HepG2 (cell line): ENCODE measurements at regions not wholly inside any gene's neighbourhood (a gene's known extent, or its start where the extent isn't known, plus 50 kb on each side); places are given as distances from the start of the nearest gene placed in this dataset.

Source experiments
- ATAC-seq: fragments of 200-7000 bp; cut with Tn5 transposase; 3 replicates; pipeline ENCODE4 v1.9.1; 2020; ENCODE audit warnings: mild to moderate bottlenecking, moderate library complexity
- BruUV-seq: library from RNA; stranded (reverse); fragments of 400-500 nt; replicated peaks from 2 replicates; lab custom pipeline; 2021; lab: Mats Ljungman, UMichigan
- CTCF ChIA-PET: fragments of 300-600 bp; formaldehyde crosslinking; extraction: SDS; loops from one replicate; lab custom pipeline; 2021; ENCODE audit warnings: low total read pairs, inconsistent platforms, low intra/inter-chr PET ratio; lab: Yijun Ruan, JAX
- POLR2A ChIA-PET: fragments of 350-600 bp; sonication (Branson Sonifier 250); formaldehyde crosslinking; loops from one replicate; lab custom pipeline; 2020; ENCODE audit warnings: antibody characterized with exemption, inconsistent platforms; lab: Yijun Ruan, JAX
- DNase-seq: peaks from one replicate; pipeline ENCODE4 v3.0.0-alpha.2; 2015; ENCODE audit warnings: low spot score
- FAIRE-seq: peaks from 3 replicates; lab custom pipeline; 2011; peaks lifted over from hg19 to GRCh38; lab: Jason Lieb, UNC
- H2AFZ ChIP-seq: one replicate; pipeline ENCODE4 v1.6.1; 2011; ENCODE audit warnings: low read length, inconsistent platforms
- H3K27ac ChIP-seq: fragments of 300-600 bp; 3 replicates; pipeline ENCODE4 v1.8.0; 2011; ENCODE audit warnings: mixed run types, mild to moderate bottlenecking, mixed read lengths, low read length, inconsistent platforms; ENCODE audit not compliant: insufficient read depth; ENCODE audit errors: extremely low read length
- H3K27me3 ChIP-seq, 2 experiments: fragments of 200-600 bp in 1 of 2; 2 replicates in 1 of 2; 3 replicates in 1 of 2; pipeline versions ENCODE4 v1.6.0 to v1.8.0; 2011; ENCODE audit warnings: low read length in 2 of 2, mild to moderate bottlenecking in 2 of 2, moderate library complexity in 2 of 2, inconsistent platforms in 1 of 2; ENCODE audit not compliant: insufficient read depth in 2 of 2, control insufficient read depth in 1 of 2
- H3K36me3 ChIP-seq, 2 experiments: fragments of 200-600 bp in 1 of 2; replicated peaks in 1 of 2; 2 replicates in 1 of 2; 3 replicates in 1 of 2; pipeline versions ENCODE4 v1.5.1 to v1.8.0; 2011; ENCODE audit warnings: low read length in 2 of 2, inconsistent platforms in 1 of 2; ENCODE audit not compliant: insufficient read depth in 2 of 2, control insufficient read depth in 1 of 2
- H3K4me1 ChIP-seq: 2 replicates; pipeline ENCODE4 v1.5.1; 2012; ENCODE audit warnings: low read length, inconsistent platforms; ENCODE audit not compliant: insufficient read depth
- H3K4me2 ChIP-seq: 2 replicates; pipeline ENCODE4 v1.6.0; 2011; ENCODE audit warnings: low read depth, low read length, inconsistent platforms
- H3K4me3 ChIP-seq, 3 experiments: fragments of 200-600 bp in 1 of 3; sonication (generic), shearing (Covaris generic) in 1 of 3; replicated peaks in 1 of 3; 2 replicates each; pipeline ENCODE4 v1.5.1; 2011 to 2016; ENCODE audit warnings: low read length in 3 of 3, inconsistent platforms in 2 of 3, low read depth in 2 of 3, mild to moderate bottlenecking in 2 of 3, control low read depth in 1 of 3, mixed read lengths in 1 of 3; ENCODE audit not compliant: insufficient read depth in 1 of 3
- H3K79me2 ChIP-seq: one replicate; pipeline ENCODE4 v1.6.1; 2011; ENCODE audit warnings: low read length, inconsistent platforms; ENCODE audit not compliant: insufficient read depth
- H3K9ac ChIP-seq: 2 replicates; pipeline ENCODE4 v1.6.0; 2011; ENCODE audit warnings: mild to moderate bottlenecking, low read depth, low read length, inconsistent platforms; ENCODE audit not compliant: insufficient read depth
- H3K9me3 ChIP-seq: 2 replicates; pipeline ENCODE4 v1.5.1; 2012; ENCODE audit warnings: mild to moderate bottlenecking, low read length
- H4K20me1 ChIP-seq: 2 replicates; pipeline ENCODE4 v1.6.0; 2011; ENCODE audit warnings: inconsistent platforms, mild to moderate bottlenecking, low read length, moderate library complexity; ENCODE audit not compliant: insufficient read depth
- CREB1 ChIP-seq, 2 experiments: fragments of 450-650 bp in 1 of 2; IDR thresholded peaks; 2 replicates each; pipeline ENCODE4 v1.6.1; 2016 to 2017; ENCODE audit warnings: control low read depth in 1 of 2, mild to moderate bottlenecking in 1 of 2, missing compliant biosample characterization in 1 of 2, missing genetic modification characterization in 1 of 2
- MIXL1 ChIP-seq: IDR thresholded peaks from 2 replicates; pipeline ENCODE4 v1.6.1; 2016
- ZNF207 ChIP-seq: fragments of 450-650 bp; IDR thresholded peaks from 2 replicates; pipeline ENCODE4 v1.6.1; 2016; ENCODE audit warnings: antibody characterized with exemption, borderline replicate concordance
- ZNF557 ChIP-seq: sonication (generic); formaldehyde crosslinking; IDR thresholded peaks from 2 replicates; pipeline ENCODE4 v1.4.0; 2020; ENCODE audit warnings: missing genetic modification reagents
- ZNF724P ChIP-seq: sonication (generic); formaldehyde crosslinking; IDR thresholded peaks from 2 replicates; pipeline ENCODE4 v1.8.0; 2022; ENCODE audit warnings: missing genetic modification reagents, borderline replicate concordance
- ZNF772 ChIP-seq: sonication (generic); formaldehyde crosslinking; IDR thresholded peaks from 2 replicates; pipeline ENCODE4 v1.5.0; 2020; ENCODE audit warnings: mild to moderate bottlenecking, missing genetic modification reagents
- ZNF83 ChIP-seq: sonication (generic); formaldehyde crosslinking; IDR thresholded peaks from 2 replicates; pipeline ENCODE4 v1.4.0; 2020; ENCODE audit warnings: missing genetic modification reagents, mild to moderate bottlenecking, borderline replicate concordance
- ZNF879 ChIP-seq: sonication (generic); formaldehyde crosslinking; IDR thresholded peaks from 2 replicates; pipeline ENCODE4 v1.8.1; 2023; ENCODE audit warnings: missing genetic modification reagents
- WGBS: methylation state at CpG from one replicate; pipeline ENCODE4 v1.1.6; 2017; ENCODE audit warnings: low lambda C conversion rate; 5-methylcytosine and 5-hydroxymethylcytosine counted together
- in situ Hi-C: cut with HindIII; loops from 2 replicates; pipeline ENCODE4 v1.10.0; 2017; ENCODE audit warnings: low pct_unique_long_range_greater_than_20kb; ENCODE audit not compliant: extremely low pct_ligation_motif_present
- intact Hi-C: fragments of 100-400 bp; cut with micrococcal nuclease; formaldehyde crosslinking; loops from one replicate; pipeline ENCODE4 v1.10.0; 2022; ENCODE audit not compliant: unreplicated experiment
- TF ChIP-seq, protein P1 (sequence below): sonication (generic); formaldehyde crosslinking; IDR thresholded peaks from 2 replicates; pipeline ENCODE4 v1.4.0; 2020; ENCODE audit warnings: missing genetic modification reagents
- TF ChIP-seq, protein P2 (sequence below): sonication (generic); formaldehyde crosslinking; IDR thresholded peaks from 2 replicates; pipeline ENCODE4 v1.9.0; 2021; ENCODE audit warnings: missing genetic modification reagents, borderline replicate concordance
- TF ChIP-seq, protein P3 (sequence below): fragments of 450-650 bp; IDR thresholded peaks from 2 replicates; pipeline ENCODE4 v1.6.1; 2017; ENCODE audit warnings: mild to moderate bottlenecking
- TF ChIP-seq, protein P4 (sequence below), 2 experiments: fragments of 450-650 bp in 1 of 2; sonication (generic) in 1 of 2; formaldehyde crosslinking; IDR thresholded peaks; 2 replicates each; pipeline versions ENCODE4 v1.5.0 to v1.8.0; 2020 to 2022; ENCODE audit warnings: mild to moderate bottlenecking in 1 of 2, missing genetic modification reagents in 1 of 2

DNA sequence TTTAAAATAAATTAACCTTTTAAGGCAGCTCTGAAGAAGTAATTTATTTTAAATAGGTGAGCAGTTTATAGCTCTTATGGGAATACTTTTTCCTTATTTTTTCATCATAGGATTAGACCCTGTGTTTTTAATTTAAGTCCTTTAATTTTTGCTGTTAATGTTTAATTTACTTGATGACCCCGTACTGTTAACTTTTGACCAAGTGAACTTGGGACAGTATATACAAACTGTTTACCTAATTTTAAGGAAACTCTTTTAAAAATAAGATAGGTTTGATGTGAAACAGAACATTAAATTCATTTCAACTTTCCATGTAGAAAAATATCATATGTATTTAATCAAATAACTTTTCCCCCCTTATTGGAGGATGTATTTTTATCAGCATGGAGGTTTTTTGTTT lies 74.4 kb downstream of the KCNRG start:
- peaks cover 79% of the 10 kb centered on the region for H3K79me2 ChIP-seq
- POLR2A ChIA-PET: interaction anchor here (3.0 kb wide), 1 partner anchor 35 kb away, joined by 10 read pairs; no protein-coding TSS in a partner anchor

More for the DNA sequence above, 74.4 kb downstream of the KCNRG start:
- no peaks in the 10 kb centered on the region; the same call in 1 of the 2 replicates for H4K20me1 ChIP-seq
- CTCF ChIA-PET: no interaction called here
- no peaks in the 10 kb centered on the region for H3K27me3 ChIP-seq
- no peak for TF ChIP-seq ZNF207
- TF ChIP-seq, protein P1, sequence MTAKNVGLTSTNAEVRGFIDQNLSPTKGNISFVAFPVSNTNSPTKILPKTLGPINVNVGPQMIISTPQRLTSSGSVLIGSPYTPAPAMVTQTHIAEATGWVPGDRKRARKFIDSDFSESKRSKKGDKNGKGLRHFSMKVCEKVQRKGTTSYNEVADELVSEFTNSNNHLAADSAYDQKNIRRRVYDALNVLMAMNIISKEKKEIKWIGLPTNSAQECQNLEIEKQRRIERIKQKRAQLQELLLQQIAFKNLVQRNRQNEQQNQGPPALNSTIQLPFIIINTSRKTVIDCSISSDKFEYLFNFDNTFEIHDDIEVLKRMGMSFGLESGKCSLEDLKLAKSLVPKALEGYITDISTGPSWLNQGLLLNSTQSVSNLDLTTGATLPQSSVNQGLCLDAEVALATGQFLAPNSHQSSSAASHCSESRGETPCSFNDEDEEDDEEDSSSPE (CRISPR knock-in tag): no peak
- no peak for TF ChIP-seq ZNF83
- no peak for TF ChIP-seq ZNF879
- no peak for TF ChIP-seq ZNF557
- TF ChIP-seq, protein P2, sequence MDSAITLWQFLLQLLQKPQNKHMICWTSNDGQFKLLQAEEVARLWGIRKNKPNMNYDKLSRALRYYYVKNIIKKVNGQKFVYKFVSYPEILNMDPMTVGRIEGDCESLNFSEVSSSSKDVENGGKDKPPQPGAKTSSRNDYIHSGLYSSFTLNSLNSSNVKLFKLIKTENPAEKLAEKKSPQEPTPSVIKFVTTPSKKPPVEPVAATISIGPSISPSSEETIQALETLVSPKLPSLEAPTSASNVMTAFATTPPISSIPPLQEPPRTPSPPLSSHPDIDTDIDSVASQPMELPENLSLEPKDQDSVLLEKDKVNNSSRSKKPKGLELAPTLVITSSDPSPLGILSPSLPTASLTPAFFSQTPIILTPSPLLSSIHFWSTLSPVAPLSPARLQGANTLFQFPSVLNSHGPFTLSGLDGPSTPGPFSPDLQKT: no peak
- no peak for TF ChIP-seq ZNF772 (CRISPR knock-in tag)
- TF ChIP-seq, protein P3, sequence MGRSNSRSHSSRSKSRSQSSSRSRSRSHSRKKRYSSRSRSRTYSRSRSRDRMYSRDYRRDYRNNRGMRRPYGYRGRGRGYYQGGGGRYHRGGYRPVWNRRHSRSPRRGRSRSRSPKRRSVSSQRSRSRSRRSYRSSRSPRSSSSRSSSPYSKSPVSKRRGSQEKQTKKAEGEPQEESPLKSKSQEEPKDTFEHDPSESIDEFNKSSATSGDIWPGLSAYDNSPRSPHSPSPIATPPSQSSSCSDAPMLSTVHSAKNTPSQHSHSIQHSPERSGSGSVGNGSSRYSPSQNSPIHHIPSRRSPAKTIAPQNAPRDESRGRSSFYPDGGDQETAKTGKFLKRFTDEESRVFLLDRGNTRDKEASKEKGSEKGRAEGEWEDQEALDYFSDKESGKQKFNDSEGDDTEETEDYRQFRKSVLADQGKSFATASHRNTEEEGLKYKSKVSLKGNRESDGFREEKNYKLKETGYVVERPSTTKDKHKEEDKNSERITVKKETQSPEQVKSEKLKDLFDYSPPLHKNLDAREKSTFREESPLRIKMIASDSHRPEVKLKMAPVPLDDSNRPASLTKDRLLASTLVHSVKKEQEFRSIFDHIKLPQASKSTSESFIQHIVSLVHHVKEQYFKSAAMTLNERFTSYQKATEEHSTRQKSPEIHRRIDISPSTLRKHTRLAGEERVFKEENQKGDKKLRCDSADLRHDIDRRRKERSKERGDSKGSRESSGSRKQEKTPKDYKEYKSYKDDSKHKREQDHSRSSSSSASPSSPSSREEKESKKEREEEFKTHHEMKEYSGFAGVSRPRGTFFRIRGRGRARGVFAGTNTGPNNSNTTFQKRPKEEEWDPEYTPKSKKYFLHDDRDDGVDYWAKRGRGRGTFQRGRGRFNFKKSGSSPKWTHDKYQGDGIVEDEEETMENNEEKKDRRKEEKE: no peak
- TF ChIP-seq CREB1 (IDR thresholded peaks at IDR 0.05): no peak
- TF ChIP-seq CREB1 (CRISPR knock-in tag; IDR thresholded peaks at IDR 0.05): no peak
- no peak for TF ChIP-seq MIXL1
- no peak for TF ChIP-seq ZNF724P
- TF ChIP-seq, protein P4, sequence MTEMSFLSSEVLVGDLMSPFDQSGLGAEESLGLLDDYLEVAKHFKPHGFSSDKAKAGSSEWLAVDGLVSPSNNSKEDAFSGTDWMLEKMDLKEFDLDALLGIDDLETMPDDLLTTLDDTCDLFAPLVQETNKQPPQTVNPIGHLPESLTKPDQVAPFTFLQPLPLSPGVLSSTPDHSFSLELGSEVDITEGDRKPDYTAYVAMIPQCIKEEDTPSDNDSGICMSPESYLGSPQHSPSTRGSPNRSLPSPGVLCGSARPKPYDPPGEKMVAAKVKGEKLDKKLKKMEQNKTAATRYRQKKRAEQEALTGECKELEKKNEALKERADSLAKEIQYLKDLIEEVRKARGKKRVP (CRISPR knock-in tag; IDR thresholded peaks at IDR 0.05): no peak
- H3K36me3 ChIP-seq: peaks cover 0 to 3% of the 10 kb centered on the region in 2 experiments; a peak in 1 of 5 replicates
- in situ Hi-C loops: loop anchor here (10.0 kb wide), 1 partner anchor 715 kb away; no protein-coding TSS in a partner anchor
- H3K27ac ChIP-seq: no peak overlapping the region
- peaks cover 43% of the 10 kb centered on the region for H3K4me1 ChIP-seq
- WGBS: 60% methylated on average over 1 of the region's 1 CpG
- ATAC-seq (no peak), FAIRE-seq (no peak), DNase-seq (no peak)
- BruUV-seq: no TSS peak
- H2AFZ ChIP-seq: no peak overlapping the region
- H3K9ac ChIP-seq: no peak overlapping the region
- H3K4me2 ChIP-seq: peak overlapping the region; percentile 20; the same call in 1 of the 2 replicates
- intact Hi-C loops: loop anchor here (5.0 to 10.0 kb wide), 3 partner anchors 78 to 155 kb away; no protein-coding TSS in a partner anchor
- H3K4me3 ChIP-seq: no peak overlapping the region
- no peaks in the 10 kb centered on the region for H3K9me3 ChIP-seq
